Erythroblast (primary cell): ENCODE measurements at regions not wholly inside any gene's neighbourhood (a gene's known extent, or its start where the extent isn't known, plus 50 kb on each side); places are given as distances from the start of the nearest gene placed in this dataset.

Source experiments
- GATA1 ChIP-seq: IDR thresholded peaks from 2 replicates; pipeline ENCODE4 v1.6.1; 2011; ENCODE audit warnings: low read depth, mild to moderate bottlenecking, control low read depth, low read length, moderate library complexity
- POLR2A ChIP-seq: IDR thresholded peaks from 2 replicates; pipeline ENCODE4 v1.6.1; 2011; ENCODE audit warnings: mild to moderate bottlenecking, low read length

GRCh38 chr7:49344556-49344955, 420.2 kb downstream of the CDC14C start:
- TF ChIP-seq POLR2A (no peak), GATA1 (no peak)
